HG02884 (cell line): ENCODE measurements at regions not wholly inside any gene's neighbourhood (a gene's known extent, or its start where the extent isn't known, plus 50 kb on each side); places are given as distances from the start of the nearest gene placed in this dataset.

Source experiments
- ATAC-seq: cut with Tn5 transposase; IDR thresholded peaks from one replicate; pipeline ENCODE4 v1.9.1; 2021; ENCODE audit warnings: mild to moderate bottlenecking, moderate library complexity; ENCODE audit not compliant: unreplicated experiment

- no peak for ATAC-seq
These were observed 106.3 kb upstream of the JUN start for GRCh38 chr1:58890113-58890512.

DNA sequence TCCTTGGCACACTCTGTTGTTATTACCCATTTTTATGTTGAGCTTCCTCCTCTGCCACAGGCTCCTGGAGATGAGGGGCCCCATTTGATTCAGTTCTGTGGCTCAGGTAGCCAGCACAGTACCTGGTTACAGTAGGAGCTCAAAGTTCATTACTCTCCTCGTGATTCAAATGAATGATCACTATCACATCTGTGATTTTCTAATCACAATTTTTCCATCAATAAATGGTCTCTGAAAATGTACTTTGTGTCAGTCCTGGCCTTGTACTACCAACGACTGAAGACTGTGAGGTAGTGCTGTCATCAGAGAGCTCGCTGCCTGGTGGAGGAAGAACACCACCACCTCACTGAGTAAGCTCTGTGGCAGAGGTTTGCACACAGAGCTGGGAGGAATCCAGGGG, 106.8 kb upstream of the JUN start:
- no peak for ATAC-seq

- ATAC-seq = no peak
These were observed 107.5 kb upstream of the JUN start for GRCh38 chr1:58891347-58891746.

DNA sequence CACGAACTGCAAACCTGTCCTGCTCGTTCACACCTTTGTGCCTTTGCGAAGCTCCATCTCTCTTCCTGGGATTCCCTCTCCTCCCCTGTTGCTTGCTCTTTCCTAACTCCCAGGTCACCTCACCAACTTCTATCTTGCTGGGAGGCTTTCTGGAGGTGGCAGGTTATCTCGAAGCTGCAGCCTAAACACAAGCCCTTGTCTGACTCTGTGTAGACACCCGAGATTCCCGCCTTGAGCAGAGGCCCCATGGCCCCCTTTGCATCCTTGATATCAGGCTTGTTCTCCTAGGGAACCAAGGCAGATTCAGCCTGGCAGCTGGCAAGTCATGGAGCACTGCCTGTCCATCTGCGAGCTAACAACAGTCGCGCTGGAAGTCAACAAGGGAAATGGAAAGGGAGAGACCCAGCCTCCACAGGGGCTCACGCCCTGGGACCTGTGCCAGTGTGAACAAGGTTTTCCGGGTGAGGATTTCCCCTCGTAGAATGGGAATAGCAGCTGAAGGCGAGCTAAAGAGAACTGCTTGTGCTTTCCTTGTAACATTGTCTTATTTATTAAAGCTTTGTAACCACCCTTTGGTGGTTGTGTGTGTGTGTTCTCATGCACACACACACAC, 109.5 kb upstream of the JUN start:
- no peak for ATAC-seq

GRCh38 chr1:58895082-58895481, 111.2 kb upstream of the JUN start:
- ATAC-seq = no peak

- ATAC-seq = no peak
These were observed 111.8 kb upstream of the JUN start for GRCh38 chr1:58895559-58896145.

- ATAC-seq = no peak
These were observed 112.7 kb upstream of the JUN start for GRCh38 chr1:58896246-58897183.

GRCh38 chr1:58898739-58899586, 115.1 kb upstream of the JUN start:
- no peak for ATAC-seq

DNA sequence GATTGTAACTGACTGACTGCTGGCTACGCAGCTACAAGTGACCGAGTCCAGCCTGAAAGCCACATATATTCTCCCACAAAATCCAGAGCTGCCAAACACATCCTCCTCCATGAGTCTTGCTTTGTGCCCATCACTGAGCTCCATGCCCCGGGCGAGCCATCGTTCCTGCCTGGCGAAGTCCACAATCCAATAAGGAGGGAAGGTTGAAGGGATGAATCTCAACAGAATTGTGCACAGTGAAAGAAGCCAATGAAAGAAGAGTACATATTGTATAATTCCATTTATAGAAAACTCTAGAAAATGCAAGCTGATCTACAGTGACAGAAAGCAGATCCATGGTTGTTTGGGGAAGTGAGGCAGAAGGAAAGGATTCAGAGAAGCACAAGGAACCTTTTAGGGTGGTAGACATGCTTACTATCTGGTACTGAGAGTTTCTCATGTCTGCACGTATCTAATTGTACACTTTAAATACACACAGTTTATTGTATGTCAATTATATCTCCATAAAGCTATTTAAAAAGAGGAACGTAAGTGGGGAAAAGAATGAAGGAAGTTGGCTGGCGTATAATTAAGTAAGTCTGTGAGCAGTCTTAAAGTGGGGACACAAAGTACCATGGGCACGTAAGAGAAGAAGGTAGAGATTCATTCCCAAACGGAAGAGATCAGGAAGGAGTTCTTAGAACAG, 115.9 kb upstream of the JUN start:
- ATAC-seq = no peak

GRCh38 chr1:58900396-58900795, 116.5 kb upstream of the JUN start:
- ATAC-seq = no peak

GRCh38 chr1:58901008-58901407, 117.2 kb upstream of the JUN start:
- no peak for ATAC-seq

DNA sequence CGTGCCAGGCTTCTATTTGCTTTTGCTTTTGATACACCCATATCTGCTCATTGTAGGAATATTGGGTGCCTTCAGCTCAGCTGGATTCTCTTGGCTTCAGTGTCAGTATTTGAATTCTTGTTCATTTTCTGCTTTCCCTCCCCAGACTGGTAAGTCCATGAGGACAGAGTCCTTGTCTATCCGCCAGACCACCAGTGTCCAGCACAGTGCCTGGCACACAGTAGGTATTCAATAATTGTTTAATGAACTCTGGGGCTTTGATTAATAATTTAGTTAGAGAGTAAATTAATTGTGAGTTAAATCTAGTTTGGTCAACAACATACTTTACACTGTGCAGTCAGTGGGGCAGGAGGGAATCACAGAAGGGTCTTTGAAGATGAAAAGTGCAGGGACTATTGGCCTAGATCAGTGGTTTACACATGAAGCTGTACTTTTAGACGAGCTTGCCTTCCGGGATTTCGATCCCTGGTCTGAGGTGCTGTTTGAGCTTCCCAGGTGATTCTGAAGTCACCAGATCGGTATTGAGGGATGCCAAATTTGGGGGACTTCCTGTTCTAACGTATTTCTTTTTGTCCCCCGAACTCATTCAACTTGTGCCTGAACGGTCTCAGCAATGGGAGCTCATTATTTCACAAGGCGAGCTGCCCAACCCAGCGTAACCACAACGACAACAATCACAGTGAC, 119.1 kb upstream of the JUN start:
- no peak for ATAC-seq

- peak; percentile 88 for ATAC-seq
These were observed 119.9 kb upstream of the JUN start for GRCh38 chr1:58903514-58904298.

GRCh38 chr1:58904299-58905125, 120.7 kb upstream of the JUN start:
- no peak for ATAC-seq

- no peak for ATAC-seq
These were observed 121.3 kb upstream of the JUN start for GRCh38 chr1:58905126-58905490.

DNA sequence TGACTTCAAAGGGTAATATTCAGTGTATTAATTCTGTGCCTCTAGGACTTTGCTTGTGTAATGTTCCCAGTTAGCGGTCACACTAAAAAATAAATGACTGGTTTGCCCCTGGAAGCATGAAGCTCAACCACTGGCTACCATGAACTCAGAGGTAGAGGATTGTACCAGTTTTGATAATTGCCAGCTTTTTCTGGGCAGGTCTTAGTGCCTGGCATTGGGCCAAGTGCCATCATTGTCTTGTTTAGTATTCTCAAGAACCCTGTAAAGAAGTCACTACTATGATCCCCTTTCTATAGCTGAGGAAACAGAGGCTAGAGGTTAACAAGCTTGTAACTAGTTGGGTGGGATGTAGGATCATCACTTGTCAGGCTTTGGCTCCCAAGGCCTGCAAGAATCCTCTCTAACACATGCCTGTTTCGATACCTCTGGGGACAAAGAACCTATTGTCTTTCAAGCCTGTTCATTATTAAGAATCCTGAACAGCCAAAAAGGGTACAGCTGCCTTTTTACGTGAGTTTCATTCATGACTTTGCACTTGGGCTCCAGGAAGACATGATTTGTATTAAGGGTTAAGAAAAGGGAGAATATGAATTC, 121.9 kb upstream of the JUN start:
- no peak for ATAC-seq

- ATAC-seq = no peak
These were observed 123.6 kb upstream of the JUN start for GRCh38 chr1:58907398-58907797.
